ENCODE measurements at regions not wholly inside any gene's neighbourhood (a gene's known extent, or its start where the extent isn't known, plus 50 kb on each side); places are given as distances from the start of the nearest gene placed in this dataset.

- no peak overlapping the region for H3K4me3 ChIP-seq (replicated peaks in 1 of 2; ENCODE audit: low read depth in 1 of 2, low read length in 2 of 2)
- DNase-seq (ENCODE audit: low read depth, low spot score) (no peak), ATAC-seq (no peak)
- no peaks in the 10 kb centered on the region for H4K20me1 ChIP-seq (ENCODE audit: insufficient read depth)
- intact Hi-C loops (cut with micrococcal nuclease): no loop called here
- H3K79me2 ChIP-seq (ENCODE audit: insufficient read depth, low read length): no peaks in the 10 kb centered on the region
- ChIA-PET RAD21 (ENCODE audit: low non-redundant PET in 1 of 2, low total read pairs in 2 of 2, uncharacterized antibody in 2 of 2, unreplicated experiment in 2 of 2) (no interaction called here), POLR2A (no interaction called here), CTCF (no interaction called here)
- H3K9ac ChIP-seq (ENCODE audit: low read length): no peak overlapping the region
- no peak overlapping the region for H2AFZ ChIP-seq (ENCODE audit: low read depth, low read length, poor library complexity, severe bottlenecking)
- H3K27ac ChIP-seq (ENCODE audit: low read depth, low read length): no peak overlapping the region
- H3K9me3 ChIP-seq (ENCODE audit: control insufficient read depth in 1 of 2, insufficient read depth in 1 of 2, low read depth in 1 of 2, low read length in 2 of 2): no peaks in the 10 kb centered on the region
- no peaks in the 10 kb centered on the region for H3K36me3 ChIP-seq (ENCODE audit: control insufficient read depth in 1 of 2, insufficient read depth in 2 of 2, low read length in 2 of 2)
- no peaks in the 10 kb centered on the region for H3K4me1 ChIP-seq (ENCODE audit: control insufficient read depth in 1 of 2, insufficient read depth in 2 of 2, low read length in 2 of 2)
- no TSS peak for BruUV-seq (replicated peaks)
- H3K4me2 ChIP-seq (ENCODE audit: low read length): no peak overlapping the region
- H3K27me3 ChIP-seq (ENCODE audit: insufficient read depth, low read length): no peaks in the 10 kb centered on the region
- H3K9me2 ChIP-seq (ENCODE audit: insufficient read depth): no peaks in the 10 kb centered on the region
- no peak for TF ChIP-seq POLR2AphosphoS5 (IDR thresholded peaks at IDR 0.05; ENCODE audit: low read depth, low read length)
- TF ChIP-seq CEBPB (IDR thresholded peaks at IDR 0.05; ENCODE audit: low read depth): no peak
- no peak for TF ChIP-seq CBX3 (IDR thresholded peaks at IDR 0.05; ENCODE audit: low read depth)
- no peak for TF ChIP-seq RAD21 (IDR thresholded peaks at IDR 0.05; ENCODE audit: low read depth)
- no peak for TF ChIP-seq EZH2 (IDR thresholded peaks at IDR 0.05)
- TF ChIP-seq JUND (IDR thresholded peaks at IDR 0.05): no peak
- no peak for TF ChIP-seq POLR2A (IDR thresholded peaks at IDR 0.05; ENCODE audit: borderline replicate concordance, extremely low read depth, insufficient read depth, insufficient read length)
- TF ChIP-seq REST (IDR thresholded peaks at IDR 0.05; ENCODE audit: low read depth): no peak
- TF ChIP-seq TCF7L2 (IDR thresholded peaks at IDR 0.05; ENCODE audit: borderline replicate concordance, extremely low read depth, insufficient read depth, insufficient read length): no peak
- TF ChIP-seq ATF3 (IDR thresholded peaks at IDR 0.05): no peak
- TF ChIP-seq ELF1 (IDR thresholded peaks at IDR 0.05; ENCODE audit: borderline replicate concordance, low read depth): no peak
- TF ChIP-seq ZFX (IDR thresholded peaks at IDR 0.05): no peak
- TF ChIP-seq YY1 (IDR thresholded peaks at IDR 0.05; ENCODE audit: extremely low read depth, insufficient replicate concordance, low read depth, low read length): no peak
- no peak for TF ChIP-seq MAX (IDR thresholded peaks at IDR 0.05)
- TF ChIP-seq SIN3A (IDR thresholded peaks at IDR 0.05; ENCODE audit: low read depth): no peak
- no peak for TF ChIP-seq ZBTB33 (IDR thresholded peaks at IDR 0.05; ENCODE audit: extremely low read depth, insufficient replicate concordance, low read length)
- no peak for TF ChIP-seq FOSL1 (IDR thresholded peaks at IDR 0.05; ENCODE audit: low read depth)
- TF ChIP-seq ZNF274 (IDR thresholded peaks at IDR 0.05; ENCODE audit: low read depth, low read length): no peak
Observed at GRCh38 chr9:31606678-31607077, 777.8 kb upstream of the ACO1 start.
